Cardiac septum (tissue), 1 donor: ENCODE measurements at regions not wholly inside any gene's neighbourhood (a gene's known extent, or its start where the extent isn't known, plus 50 kb on each side); places are given as distances from the start of the nearest gene placed in this dataset.

Source experiments
- DNase-seq: peaks from one replicate; pipeline ENCODE4 v3.0.0-alpha.2; 2020; ENCODE audit warnings: low spot score
- intact Hi-C: fragments of 100-400 bp; cut with DNase I; formaldehyde crosslinking; loops from one replicate; pipeline ENCODE4 v1.14.0; 2022
- donor health status: DM: no; HTN: no; CAD: no.

DNA sequence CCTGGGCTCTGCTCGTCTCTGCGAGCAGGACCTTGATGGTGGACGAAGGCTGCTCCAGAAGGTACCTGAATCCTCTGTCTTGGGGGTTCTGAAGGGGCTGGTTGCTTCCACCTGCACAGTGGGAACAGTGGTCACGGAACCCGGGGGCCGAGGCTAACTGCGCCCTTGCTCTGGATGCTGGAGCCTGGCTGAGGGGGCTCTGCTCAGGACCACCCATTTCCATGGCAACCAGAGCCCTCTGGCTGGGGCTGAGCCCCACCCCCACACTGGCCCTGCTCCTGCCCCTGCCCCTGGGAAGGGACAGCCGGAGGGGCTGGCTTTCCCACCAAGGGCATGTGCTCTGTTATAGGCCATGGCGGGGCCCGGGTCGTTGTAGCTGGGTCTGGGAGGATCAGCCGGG, 462.3 kb downstream of the PTPRU start:
- peak; percentile 57 for DNase-seq
- intact Hi-C loops, result no loop called here

DNA sequence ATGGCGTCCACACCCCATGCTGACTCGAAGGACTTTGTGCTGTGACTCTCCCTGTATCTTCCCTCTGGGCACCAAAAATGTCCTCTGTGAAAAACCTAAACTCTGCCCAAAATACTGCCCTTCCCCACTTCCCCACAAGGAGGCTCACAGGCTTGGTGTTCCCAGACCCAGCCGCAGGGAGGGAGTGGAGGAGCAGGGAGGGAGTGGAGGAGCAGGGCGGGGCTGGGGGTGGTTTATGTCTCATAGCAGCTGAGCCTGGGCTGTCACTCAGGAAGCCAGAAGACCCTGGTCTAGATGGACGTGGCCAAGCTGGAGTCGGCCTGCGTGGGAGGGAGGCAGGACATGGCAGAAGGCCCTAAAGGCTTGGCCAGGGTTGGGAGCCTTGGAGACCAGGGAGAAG, 461.7 kb downstream of the PTPRU start:
- peak; percentile 66 for DNase-seq
- intact Hi-C loops, result no loop called here

DNA sequence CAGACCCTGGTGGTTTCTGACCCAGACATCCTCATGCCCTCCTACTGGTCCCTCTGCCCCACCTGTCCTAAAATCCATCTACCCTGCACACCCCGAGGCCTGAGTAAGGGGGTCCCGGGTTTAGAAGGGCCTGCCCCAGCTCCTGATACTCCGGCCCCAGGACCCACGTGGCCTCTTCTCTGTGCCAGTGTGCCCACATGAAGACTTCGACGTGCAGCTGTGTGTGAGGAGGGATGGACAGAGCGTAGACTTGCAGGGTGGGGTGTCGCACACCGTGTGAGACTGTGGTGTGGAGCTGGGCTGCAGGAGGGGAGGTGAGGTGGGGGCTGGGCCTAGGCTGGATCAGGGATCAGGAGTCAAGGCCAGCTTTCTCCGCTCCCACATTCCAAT, 461.1 kb downstream of the PTPRU start:
- DNase-seq, result peak; percentile 39
- intact Hi-C loops, result no loop called here

DNA sequence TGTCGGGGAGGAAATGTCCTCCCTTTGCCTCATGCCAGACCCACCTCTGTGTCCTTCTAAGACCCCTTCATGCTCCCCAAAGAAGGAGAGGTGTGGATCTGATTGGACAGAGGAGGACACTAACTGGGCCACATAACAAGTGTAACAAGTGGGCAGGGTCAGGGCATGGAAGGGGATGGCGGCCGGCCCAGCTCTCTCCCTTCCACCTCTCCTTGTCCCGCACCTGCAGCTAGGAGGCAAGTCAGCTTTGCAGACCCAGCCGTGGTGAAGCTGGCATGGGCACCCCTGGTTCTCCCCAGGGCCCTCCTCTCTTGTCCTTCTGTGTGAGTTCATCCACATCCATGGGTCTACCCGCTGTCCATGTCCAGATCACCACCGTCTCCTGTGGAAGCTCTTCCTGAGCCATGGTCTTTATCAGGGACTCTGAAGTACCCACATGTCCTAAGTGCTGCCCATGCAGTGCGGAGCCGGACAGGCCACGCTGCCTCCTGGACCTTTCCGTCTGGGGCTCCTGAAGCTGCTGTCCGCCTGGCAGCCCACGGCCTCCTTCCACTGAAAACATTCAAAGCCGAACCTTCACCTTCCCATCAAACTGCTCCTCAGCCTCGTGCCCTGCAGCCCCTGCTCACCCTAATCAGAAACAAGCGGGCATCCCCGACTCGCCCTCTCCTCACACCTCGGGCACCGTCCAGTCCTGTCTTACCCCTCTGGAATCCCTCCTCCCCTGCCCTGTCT, 460.5 kb downstream of the PTPRU start:
- peak; percentile 70 for DNase-seq
- intact Hi-C loops, result no loop called here

DNA sequence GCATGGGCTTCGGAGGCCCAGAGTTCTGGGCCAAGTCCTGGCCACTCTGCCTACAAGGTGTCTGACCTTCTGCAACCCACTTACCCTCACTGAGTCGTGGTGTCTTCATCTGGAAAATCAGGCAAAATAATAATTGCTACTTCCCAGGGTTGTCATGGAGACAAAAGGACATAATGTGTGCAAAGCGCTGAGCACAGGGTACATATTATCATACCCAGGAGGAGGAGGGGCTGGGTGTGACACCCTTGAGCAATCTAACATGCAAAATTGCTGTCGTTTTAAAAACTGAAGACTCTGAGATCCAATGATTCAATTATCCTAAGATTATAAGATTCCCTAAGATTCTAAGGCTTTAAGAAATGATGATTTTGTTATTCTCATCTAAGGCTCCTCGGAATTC, 459.5 kb downstream of the PTPRU start:
- intact Hi-C loops, result no loop called here
- peak; percentile 33 for DNase-seq

DNA sequence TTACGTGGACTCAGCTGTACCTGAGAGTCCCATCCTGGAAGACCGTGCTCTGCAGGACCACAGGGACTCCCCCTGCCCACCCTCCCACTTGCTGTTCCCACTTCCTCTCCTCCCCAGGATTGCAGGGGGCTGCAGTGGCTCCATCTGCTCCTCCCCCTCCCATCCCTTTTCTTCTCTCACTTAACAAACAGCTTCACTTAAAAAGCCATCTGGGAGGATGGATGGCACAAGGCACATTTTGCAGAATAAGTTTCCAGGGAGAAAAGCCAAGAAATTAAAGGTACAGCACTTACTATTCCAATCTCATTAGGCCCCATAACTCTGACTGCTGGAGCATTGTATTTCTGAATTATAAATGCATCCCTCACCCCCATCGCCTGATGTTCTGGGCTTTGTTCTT, 458.7 kb downstream of the PTPRU start:
- DNase-seq, result no peak
- intact Hi-C loops, result no loop called here

DNA sequence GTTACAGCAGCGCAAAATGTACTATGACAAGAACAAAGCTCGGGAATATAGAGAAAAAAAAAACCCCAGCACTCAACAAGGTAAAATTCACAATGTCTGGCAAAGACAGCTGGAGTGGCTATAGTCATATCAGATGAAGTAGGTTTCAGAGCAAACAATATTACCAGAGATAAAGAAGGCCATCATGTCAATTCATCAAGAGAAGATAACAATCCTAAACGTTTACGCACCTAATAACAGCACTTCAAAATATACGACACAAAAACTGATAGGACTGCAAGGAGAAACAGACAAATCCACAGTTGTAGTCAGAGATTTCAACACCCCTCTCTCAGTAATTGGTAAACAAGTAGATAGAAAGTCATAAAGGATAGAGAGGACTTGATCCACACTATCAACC, 455.2 kb downstream of the PTPRU start:
- intact Hi-C loops, result no loop called here
- no peak for DNase-seq

DNA sequence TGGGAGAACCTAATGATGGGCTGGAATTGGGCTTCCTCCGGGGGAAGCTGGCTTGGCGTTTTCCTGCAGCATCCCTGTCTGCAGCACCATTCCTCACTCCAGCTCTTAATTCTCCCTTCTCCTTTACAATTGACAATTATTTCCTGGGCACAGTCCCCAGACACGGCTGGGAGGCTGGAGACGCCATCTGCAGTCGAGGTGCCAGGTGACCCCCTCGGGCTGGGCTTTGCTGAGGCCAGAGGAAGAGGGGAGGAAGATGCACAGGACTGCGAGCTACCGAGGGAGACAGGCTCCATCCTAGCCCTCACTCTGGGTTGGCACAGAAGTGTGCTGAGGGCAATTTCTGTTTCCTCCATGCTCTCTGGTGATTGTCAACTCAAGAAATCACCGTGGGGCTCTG, 453.8 kb downstream of the PTPRU start:
- DNase-seq, result peak; percentile 39
- intact Hi-C loops, result no loop called here

DNA sequence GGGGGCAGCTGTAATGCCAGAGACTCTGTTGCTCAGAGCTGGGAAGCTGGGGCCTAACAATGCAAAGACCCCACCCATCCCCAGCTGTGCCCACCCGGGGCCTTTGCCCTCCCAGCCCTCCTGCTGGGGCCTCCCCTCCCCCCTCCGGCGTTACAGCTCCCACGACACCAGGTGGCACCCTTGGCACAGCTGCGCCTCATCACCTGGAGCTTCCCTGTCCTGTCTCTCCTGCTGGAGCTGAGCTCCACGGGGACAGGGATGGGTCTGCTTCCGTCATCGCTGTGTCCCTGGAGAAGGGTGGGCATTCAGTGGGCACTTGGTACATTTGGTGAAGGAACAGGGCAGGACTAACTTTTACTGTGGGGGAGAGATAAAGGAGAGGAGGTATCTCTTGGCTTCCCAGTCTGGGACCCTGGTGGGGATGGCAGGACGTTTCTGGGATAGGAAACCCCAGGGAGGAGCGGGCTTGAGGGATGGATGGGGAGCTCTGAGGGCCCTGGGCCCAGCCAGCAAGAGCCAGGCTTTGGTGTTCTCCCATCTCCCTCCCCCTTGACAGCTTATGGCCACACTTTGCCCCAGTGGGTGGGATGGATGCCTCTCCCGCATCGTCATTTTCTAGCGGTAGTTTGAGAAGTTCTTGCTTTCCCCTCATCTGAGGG, 453.2 kb downstream of the PTPRU start:
- DNase-seq, result peak; percentile 59
- intact Hi-C loops, result no loop called here

DNA sequence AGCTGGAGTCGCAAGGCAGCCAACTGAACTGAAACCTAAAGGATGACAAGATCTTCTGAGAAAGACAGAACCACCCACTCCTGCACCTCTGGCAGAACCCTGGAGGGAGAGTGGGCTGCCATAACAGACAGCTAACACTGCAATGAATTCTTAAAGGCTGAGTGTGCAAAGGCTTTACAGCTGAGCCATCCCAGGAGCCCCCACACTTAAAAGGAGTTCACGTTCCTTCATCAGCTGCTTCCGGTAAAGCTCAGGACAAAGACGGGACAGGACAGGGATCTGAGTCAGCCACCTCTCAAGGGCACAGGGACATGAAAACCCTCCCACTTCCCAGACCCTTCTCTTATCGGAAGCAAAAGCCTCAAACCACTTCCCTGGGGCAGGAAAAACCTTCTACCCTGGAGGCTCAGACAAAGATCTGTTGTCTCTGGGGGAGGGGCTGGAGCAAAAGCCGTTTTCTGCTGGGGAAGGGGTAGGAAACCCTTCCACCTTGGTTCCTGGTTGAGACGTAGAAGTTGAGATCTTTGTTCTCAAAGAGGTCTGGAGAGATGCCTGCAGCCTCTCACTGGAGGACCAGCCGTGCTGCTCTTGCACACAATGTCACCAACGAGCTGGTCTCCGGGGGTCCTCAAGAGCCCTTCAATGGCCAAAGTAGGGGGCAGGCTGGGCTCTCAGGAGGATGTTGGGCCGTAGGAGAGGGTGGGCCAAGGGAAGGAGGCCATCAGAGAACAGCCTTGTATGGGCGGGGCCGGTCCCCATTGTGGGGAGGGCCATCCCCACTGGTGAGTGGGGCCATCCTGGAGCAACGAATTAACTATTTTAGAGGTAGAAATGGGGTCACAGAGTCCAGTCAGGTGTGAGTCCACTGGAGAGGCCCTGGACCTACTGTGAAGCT, 452.4 kb downstream of the PTPRU start:
- intact Hi-C loops, result no loop called here
- DNase-seq, result peak; percentile 63

DNA sequence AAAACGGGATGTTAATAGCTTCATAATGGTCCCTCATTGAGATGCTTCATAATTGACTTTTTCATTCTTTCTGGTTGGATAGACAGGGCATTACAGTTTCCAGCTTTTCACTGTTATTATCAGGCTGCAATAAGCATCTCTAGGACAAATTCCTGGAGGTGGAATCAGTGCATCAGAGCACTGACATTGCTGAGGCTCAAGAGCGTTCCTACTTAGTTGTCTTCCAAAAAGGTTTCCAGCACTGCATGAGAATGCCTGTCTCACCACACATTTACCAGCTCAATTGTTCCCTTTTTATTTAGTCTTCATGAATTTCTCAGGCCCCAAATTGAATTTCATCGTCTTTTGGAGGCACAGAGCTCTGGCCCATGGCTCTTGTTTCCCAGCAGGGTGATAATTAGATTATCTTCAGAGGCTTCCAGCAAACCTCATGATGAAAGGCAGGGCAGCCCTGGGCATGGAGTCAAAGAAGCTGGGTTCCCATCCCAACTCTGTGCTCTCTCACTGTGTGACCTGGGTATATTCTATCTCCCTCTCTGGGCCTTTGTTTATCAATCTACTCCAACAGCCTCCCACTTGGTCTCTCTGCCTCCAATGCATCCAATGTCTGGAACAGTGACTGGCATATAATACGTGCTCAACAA, 451.4 kb downstream of the PTPRU start:
- intact Hi-C loops, result no loop called here
- peak; percentile 29 for DNase-seq

DNA sequence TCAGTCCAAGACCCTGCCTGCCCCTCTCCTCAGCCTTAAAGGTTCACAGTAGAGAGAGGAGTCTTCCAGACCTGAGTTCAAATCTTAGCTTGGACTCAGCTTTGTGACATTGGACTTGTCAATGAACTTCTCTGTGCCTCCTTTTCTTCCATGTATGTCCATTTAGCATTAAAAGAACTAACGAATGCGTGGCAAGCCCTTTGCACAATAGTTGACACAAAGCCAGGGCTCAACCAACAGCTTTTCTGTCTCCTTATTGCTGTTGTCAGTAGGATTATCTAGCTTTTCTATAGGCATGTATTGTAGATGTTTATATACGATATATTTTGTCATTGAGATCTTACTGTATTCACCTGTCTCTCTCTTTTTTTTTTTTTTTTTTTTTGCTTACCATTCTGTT, 450.8 kb downstream of the PTPRU start:
- no peak for DNase-seq
- intact Hi-C loops, result no loop called here

DNA sequence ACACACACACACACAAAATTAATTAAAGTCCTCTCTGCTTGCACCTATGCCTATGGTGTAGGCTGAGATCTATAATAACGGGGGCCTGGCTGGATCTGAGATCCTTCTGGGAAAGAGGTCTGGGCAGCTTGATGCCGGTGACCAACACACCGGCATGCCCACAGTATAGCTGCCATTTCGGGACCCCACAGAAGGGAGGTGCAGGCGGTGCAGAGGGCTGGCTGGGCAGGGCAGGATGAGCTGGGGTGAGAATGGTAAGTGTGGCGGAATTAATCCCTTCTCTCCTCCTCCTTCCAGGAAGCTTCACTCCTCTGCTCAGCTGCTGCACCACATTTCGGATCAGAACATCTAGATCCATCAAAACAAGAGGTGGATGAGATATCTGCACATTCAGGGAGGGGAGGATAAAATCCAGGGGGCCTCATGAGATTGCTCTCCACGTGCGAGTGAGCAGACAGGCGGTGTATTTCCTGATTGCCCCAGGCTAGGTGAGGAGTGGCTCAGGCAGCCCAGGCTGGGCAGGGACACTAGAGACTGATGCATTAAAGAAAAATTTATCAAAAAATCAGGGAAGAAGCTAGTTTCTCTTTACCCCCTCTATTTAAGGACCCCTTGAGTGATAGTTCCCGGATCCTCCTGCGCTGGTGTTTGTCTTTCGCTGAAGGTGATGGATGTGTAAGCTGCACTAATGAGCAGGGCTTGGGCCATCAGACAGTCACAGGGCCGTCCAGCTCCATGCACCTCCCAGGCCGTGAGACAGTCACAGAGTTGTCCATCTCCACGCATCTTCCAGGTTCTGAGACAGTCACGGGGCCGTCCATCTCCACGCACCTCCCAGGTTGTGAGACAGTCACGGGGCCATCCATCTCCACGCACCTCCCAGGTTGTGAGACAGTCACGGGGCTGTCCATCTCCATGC, 449.9 kb downstream of the PTPRU start:
- peak; percentile 29 for DNase-seq
- intact Hi-C loops, result no loop called here

DNA sequence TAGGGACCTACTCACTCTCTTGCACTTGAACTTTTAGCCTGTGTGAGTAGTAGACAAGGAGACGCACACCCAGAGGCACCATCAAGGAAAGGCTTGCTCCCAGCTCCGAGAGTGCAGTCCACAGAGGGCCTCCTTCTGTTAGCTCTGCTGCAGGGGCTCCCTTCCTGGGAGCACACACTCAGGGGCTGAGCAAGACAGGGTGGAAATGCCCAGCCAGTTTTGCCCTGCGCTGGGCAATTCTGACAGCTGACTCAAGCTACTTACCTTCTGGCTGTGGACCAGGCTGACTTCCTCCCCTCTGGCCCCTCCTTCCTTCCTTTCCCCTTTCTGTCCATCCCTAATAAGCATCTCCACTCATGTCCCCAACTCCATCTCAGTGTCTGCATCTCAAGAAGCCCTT, 449.1 kb downstream of the PTPRU start:
- peak; percentile 35 for DNase-seq
- intact Hi-C loops, result no loop called here

DNA sequence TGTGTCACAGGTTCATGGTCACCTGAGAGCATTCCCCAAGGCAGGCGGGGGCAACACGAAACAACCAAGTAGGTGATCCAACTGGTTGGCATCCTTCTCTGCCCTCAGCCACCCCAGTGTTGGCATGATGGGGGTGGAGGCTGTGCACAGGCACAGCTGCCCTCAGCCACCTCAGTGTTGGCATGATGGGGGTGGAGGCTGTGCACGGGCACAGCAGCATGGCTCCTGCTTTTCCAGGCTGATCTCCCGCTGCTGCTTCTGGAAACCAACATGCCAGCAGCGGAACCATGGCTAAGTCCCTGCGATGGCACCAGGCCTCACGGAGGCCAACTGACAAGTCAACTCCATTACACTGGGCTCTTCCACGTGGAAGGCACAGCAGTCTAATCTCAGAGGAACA, 447.8 kb downstream of the PTPRU start:
- intact Hi-C loops, result no loop called here
- DNase-seq, result peak; percentile 43

DNA sequence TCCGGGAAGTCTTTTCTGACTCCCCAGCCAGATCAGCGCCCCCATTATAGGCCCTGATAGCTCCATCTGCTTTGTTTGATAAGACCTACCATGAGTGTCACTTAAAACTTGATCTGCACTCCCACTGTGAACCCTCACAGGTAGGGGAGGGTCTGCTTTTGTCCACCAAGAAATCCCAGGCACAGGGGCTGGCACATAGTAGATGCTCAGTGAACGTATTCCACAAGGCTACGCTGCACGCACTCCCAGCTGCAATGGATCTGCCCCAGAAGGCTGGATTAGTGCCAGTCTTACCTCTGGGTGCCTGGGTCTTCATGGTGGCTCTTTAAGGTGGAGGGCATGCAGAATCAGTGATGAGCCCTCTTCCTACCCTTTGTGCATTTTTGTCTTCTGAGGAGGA, 447.1 kb downstream of the PTPRU start:
- DNase-seq, result peak; percentile 54
- intact Hi-C loops, result no loop called here

DNA sequence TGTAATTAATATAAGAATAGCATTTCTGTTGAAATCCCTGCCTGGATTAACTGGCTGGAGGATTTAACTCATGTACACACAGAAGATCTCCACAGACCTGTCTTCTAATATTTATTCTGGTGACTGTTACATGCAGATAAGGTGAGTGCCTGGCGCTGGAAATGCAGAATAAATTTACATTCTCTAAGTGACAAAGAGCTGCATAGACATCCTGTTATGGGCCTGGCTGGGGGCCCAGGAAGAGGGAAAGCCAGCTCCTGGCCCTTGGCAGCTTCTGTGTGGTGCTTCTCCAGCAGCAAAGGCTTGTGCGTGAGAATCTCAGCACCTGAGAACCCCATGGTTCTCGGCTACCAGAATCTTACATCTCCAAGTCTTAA, 446.6 kb downstream of the PTPRU start:
- DNase-seq, result no peak
- intact Hi-C loops, result no loop called here

DNA sequence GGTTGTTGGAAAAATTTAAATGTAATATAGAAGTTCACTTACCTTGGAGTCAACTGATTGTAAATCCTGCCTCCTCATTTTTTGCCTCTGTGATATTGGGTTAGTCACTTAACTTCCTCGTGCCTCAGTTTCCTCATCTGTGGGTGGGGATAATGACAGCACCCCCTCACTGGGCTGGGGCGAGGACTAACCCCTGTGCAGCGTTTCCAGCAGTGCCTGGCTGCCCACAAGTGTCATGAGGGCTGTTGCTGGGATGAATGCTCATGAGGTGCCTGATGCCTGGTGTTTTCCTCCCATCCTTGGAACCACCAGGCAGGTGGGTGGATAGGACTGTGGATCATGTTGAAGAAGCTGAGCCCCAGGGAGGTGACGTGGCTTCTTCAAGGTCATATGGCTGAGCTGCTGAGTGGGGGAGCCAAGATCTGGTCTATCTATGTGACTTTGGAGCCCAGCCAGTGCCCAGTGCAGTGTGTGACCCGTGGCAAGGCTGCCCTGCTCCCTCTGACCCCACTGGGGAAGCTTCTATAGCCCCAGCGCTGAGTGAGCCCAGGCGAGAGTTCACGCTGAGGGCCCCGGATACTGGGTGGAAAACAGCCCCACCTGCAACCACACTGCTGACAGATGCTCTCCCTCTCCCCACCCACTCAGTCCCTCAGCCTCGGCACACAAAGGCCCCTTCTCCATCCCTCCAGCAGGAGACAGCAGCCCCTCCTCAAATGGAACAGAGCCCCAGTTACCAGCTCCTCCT, 446.0 kb downstream of the PTPRU start:
- intact Hi-C loops, result no loop called here
- peak; percentile 68 for DNase-seq
